Adrenal gland (tissue), 9 donors: ENCODE measurements at regions not wholly inside any gene's neighbourhood (a gene's known extent, or its start where the extent isn't known, plus 50 kb on each side); places are given as distances from the start of the nearest gene placed in this dataset.

Experiments used
- DNase-seq, 7 donors: peaks; one replicate each; pipeline ENCODE4 v3.0.0-alpha.2; 2019 to 2020
- H3K27ac ChIP-seq, 5 donors: fragments of 200-600 bp; sonication (generic) in 4 of 5; 1 replicate in 3 of 5; 2 replicates in 2 of 5; pipeline versions ENCODE4 v1.5.1 to v1.8.0; 2016 to 2020; ENCODE audit warnings: mild to moderate bottlenecking in 1 of 5
- H3K27me3 ChIP-seq: fragments of 200-600 bp; 2 replicates; pipeline ENCODE4 v1.8.0; 2021
- H3K36me3 ChIP-seq, 2 donors: fragments of 200-600 bp; replicated peaks in 1 of 2; 1 replicate in 1 of 2; 2 replicates in 1 of 2; pipeline versions ENCODE4 v1.5.1 to v1.8.0; 2018 to 2022
- H3K4me1 ChIP-seq, 2 donors: fragments of 200-600 bp; replicated peaks in 1 of 2; 1 replicate in 1 of 2; 2 replicates in 1 of 2; pipeline versions ENCODE4 v1.5.1 to v1.8.0; 2018 to 2021
- H3K4me3 ChIP-seq, 4 donors: fragments of 200-600 bp; sonication (generic) in 3 of 4; one replicate each; pipeline ENCODE4 v1.5.1; 2016 to 2018
- H3K9me3 ChIP-seq, 3 donors: fragments of 200-600 bp; sonication (generic) in 1 of 3; replicated peaks in 1 of 3; 1 replicate in 2 of 3; 2 replicates in 1 of 3; pipeline versions ENCODE4 v1.5.1 to v1.8.0; 2016 to 2021
- POLR2A ChIP-seq, 2 donors: fragments of 450-650 bp; IDR thresholded peaks; one replicate each; pipeline ENCODE4 v1.6.1; 2017; ENCODE audit warnings: antibody characterized with exemption in 2 of 2, mild to moderate bottlenecking in 2 of 2, moderate library complexity in 1 of 2
- WGBS, 4 donors: extraction: QIAGEN DNeasy Blood & Tissue Kit in 2 of 4; methylation state at CpG; one replicate each; pipeline versions ENCODE4 v1.1.5 to v1.1.7; 2013 to 2017; 5-methylcytosine and 5-hydroxymethylcytosine counted together
- intact Hi-C, 2 donors: fragments of 100-400 bp; cut with DNase I; formaldehyde crosslinking; loops; one replicate each; pipeline versions ENCODE4 v1.14.1 to v1.15.0; 2022 to 2023
- TF ChIP-seq, protein P1 (sequence below), 6 experiments: fragments of 450-650 bp in 4 of 6; fragments of 200-600 bp in 2 of 6; sonication (generic) in 1 of 6; IDR thresholded peaks; 1 replicate in 5 of 6; 2 replicates in 1 of 6; pipeline versions ENCODE4 v1.5.1 to v1.8.0; 2016 to 2021; ENCODE audit warnings: antibody characterized with exemption in 6 of 6, mild to moderate bottlenecking in 2 of 6, moderate library complexity in 1 of 6
- donor health status: healthy with polysubstance abuse.
- donor health status: Bipolar disorder and iron deficiency.
- donor health status: DM: yes; HTN: yes; CAD: no.
- donor health status: DM: no; HTN: no; CAD: no.
- donor health status: DM: no; HTN: no; CAD: no.

DNA sequence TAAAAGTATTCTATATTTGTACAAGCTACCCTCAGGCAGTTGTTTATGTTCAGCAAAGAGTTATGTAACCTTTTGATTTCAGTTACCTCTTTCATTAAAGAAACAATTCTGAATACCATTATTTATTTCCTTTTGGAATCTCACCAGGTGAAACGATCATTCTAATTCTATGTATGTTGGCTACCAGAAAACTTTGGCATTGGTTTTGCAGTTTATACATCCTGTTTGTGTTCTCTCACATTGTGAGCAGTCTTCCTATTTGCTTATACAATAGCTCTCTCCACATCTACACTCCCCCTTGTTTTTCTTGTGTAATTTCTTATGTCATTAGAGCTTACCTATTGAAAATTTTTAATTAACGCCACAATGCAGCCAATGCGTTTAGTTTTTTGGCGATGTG lies 276.0 kb upstream of the MPDZ start:
- TF ChIP-seq POLR2A (IDR thresholded peaks at IDR 0.05) = no peak
- TF ChIP-seq, protein P1, sequence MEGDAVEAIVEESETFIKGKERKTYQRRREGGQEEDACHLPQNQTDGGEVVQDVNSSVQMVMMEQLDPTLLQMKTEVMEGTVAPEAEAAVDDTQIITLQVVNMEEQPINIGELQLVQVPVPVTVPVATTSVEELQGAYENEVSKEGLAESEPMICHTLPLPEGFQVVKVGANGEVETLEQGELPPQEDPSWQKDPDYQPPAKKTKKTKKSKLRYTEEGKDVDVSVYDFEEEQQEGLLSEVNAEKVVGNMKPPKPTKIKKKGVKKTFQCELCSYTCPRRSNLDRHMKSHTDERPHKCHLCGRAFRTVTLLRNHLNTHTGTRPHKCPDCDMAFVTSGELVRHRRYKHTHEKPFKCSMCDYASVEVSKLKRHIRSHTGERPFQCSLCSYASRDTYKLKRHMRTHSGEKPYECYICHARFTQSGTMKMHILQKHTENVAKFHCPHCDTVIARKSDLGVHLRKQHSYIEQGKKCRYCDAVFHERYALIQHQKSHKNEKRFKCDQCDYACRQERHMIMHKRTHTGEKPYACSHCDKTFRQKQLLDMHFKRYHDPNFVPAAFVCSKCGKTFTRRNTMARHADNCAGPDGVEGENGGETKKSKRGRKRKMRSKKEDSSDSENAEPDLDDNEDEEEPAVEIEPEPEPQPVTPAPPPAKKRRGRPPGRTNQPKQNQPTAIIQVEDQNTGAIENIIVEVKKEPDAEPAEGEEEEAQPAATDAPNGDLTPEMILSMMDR (IDR thresholded peaks at IDR 0.05) = no peak
- Histone ChIP-seq H3K36me3 (no peaks in the 10 kb centered on the region), H3K4me3 (no peak overlapping the region), H3K9me3 (no peaks in the 10 kb centered on the region), H3K27me3 (no peaks in the 10 kb centered on the region), H3K4me1 (no peaks in the 10 kb centered on the region), H3K27ac (no peak overlapping the region)
- 79 to 87% (median 81%) methylated on average over 4 of the region's 4 CpGs for WGBS, 4 donors
- no peak for DNase-seq
- intact Hi-C loops = no loop called here

DNA sequence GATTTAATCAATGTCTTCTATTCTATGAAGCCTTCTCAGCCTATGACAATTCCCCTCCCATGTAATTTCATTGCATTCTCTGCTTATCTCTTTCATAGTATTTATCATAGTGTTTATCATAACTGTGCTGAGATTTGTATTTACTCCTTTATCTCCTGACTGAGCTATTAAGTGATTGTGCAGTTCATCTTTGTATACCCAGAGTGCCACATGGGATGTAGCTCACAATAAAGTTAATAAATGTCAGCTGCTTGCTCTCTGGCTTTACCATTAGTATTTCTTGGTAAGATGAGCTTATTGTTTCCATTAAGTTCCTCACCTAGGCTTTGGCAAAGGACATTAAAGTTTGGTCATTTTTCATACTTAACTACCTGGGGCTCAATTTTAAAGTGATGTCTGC lies 275.1 kb upstream of the MPDZ start:
- no peaks in the 10 kb centered on the region for H3K4me1 ChIP-seq
- no peak overlapping the region for H3K4me3 ChIP-seq
- intact Hi-C loops = no loop called here
- H3K27me3 ChIP-seq = no peaks in the 10 kb centered on the region
- H3K9me3 ChIP-seq = no peaks in the 10 kb centered on the region
- no peaks in the 10 kb centered on the region for H3K36me3 ChIP-seq
- TF ChIP-seq POLR2A (IDR thresholded peaks at IDR 0.05) = no peak
- TF ChIP-seq, protein P1 (IDR thresholded peaks at IDR 0.05) = no peak
- H3K27ac ChIP-seq = no peak overlapping the region
- DNase-seq = no peak

DNA sequence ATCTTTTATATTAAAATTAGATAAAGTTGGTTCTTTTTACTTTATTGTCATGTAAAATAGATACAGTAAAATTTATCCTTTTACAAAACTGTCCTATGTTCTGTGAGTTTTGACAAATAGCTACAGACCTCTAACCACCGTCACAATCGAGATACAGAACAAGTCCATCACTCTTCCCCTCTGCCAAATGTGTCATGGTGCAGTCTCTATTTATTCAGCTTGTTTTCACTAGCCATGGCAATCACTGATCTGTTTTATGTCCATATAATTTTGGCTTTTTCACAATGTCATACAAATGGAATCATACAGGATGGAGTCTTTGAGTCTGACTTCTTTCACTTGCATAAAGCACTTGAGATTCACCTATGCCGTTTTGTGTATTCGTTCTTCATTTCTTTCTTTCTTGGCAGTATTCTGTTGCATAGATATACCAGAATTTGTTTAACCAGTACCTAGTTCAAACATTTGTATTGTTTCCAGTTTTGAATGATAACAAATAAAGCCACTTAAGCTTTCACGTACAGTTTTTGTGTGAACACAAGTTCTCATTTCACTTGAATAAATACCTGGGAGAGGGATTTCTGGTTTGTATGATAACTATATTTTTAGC lies 273.2 kb upstream of the MPDZ start:
- WGBS, 4 donors = 64 to 73% (median 68%) methylated on average over 5 of the region's 5 CpGs
- no peak for TF ChIP-seq POLR2A (IDR thresholded peaks at IDR 0.05)
- TF ChIP-seq, protein P1 (IDR thresholded peaks at IDR 0.05) = no peak
- peaks cover 0 to 7% (median 0%) of the 10 kb centered on the region in 3 donors for H3K9me3 ChIP-seq
- DNase-seq = no peak
- no peak overlapping the region for H3K4me3 ChIP-seq
- no peak overlapping the region for H3K27ac ChIP-seq
- no peaks in the 10 kb centered on the region for H3K4me1 ChIP-seq
- intact Hi-C loops = no loop called here
- no peaks in the 10 kb centered on the region for H3K36me3 ChIP-seq
- H3K27me3 ChIP-seq = no peaks in the 10 kb centered on the region

DNA sequence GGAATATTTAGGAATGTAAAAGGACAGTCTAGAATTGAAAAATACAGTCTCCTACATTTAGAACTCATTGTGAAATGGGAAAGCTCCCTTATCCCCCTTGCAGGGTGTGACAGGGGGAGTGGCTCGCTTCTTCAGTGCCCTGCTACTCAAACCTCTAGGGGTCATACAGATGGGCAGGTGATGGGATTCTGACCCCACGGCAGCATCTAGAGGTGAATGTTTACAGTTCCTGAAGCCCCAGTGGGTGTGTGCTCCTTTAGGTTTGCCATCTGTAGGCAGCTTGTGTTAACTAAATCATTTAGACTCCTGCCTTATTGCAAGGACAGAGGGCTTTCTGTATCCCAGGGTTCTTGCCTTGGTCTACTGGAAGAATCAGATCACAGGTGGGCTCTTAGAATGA lies 271.0 kb upstream of the MPDZ start:
- Histone ChIP-seq H3K27me3 (no peaks in the 10 kb centered on the region), H3K4me1 (no peaks in the 10 kb centered on the region), H3K27ac (no peak overlapping the region), H3K36me3 (no peaks in the 10 kb centered on the region), H3K4me3 (no peak overlapping the region), H3K9me3 (peaks cover 0 to 7% (median 0%) of the 10 kb centered on the region in 3 donors)
- WGBS, 4 donors = 67 to 80% (median 74%) methylated on average over 1 to 2 of the region's 2 CpGs
- intact Hi-C loops = no loop called here
- no peak for TF ChIP-seq POLR2A (IDR thresholded peaks at IDR 0.05)
- TF ChIP-seq, protein P1 (IDR thresholded peaks at IDR 0.05) = no peak
- no peak for DNase-seq
